Esophagus muscularis mucosa (tissue), 3 donors: ENCODE measurements at regions not wholly inside any gene's neighbourhood (a gene's known extent, or its start where the extent isn't known, plus 50 kb on each side); places are given as distances from the start of the nearest gene placed in this dataset.

ENCODE experiments used
- POLR2A ChIP-seq: fragments of 450-650 bp; IDR thresholded peaks from one replicate; pipeline ENCODE4 v1.6.1; 2017; ENCODE audit warnings: antibody characterized with exemption, moderate library complexity, mild to moderate bottlenecking, low read depth
- TF ChIP-seq, protein P1 (sequence below), 3 experiments: fragments of 200-600 bp in 2 of 3; fragments of 450-650 bp in 1 of 3; sonication (generic) in 2 of 3; IDR thresholded peaks; one replicate each; pipeline ENCODE4 v1.5.1; 2017 to 2019; ENCODE audit warnings: antibody characterized with exemption in 3 of 3, mild to moderate bottlenecking in 2 of 3, moderate library complexity in 1 of 3

DNA sequence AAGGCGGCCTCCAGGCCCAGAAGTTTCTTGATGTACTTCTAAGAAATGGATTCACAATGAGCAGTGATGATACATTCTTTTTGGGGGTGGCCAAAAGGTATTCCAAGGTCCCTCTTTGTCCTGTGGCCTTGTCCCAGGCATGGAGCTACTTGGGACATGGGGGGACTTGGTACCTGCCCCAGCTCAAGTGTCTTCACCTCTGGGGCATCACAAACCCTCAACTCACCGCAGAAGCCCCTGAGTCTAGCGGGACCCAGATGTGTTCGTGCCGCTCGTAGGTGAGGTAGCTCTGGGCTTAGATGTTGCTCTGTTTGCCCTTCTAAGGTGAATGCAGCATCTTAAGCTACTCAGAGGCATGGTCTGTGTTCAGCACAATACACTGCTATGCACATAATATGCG is 338.0 kb upstream of the IRX4 start:
- no peak for TF ChIP-seq POLR2A
- TF ChIP-seq, protein P1, sequence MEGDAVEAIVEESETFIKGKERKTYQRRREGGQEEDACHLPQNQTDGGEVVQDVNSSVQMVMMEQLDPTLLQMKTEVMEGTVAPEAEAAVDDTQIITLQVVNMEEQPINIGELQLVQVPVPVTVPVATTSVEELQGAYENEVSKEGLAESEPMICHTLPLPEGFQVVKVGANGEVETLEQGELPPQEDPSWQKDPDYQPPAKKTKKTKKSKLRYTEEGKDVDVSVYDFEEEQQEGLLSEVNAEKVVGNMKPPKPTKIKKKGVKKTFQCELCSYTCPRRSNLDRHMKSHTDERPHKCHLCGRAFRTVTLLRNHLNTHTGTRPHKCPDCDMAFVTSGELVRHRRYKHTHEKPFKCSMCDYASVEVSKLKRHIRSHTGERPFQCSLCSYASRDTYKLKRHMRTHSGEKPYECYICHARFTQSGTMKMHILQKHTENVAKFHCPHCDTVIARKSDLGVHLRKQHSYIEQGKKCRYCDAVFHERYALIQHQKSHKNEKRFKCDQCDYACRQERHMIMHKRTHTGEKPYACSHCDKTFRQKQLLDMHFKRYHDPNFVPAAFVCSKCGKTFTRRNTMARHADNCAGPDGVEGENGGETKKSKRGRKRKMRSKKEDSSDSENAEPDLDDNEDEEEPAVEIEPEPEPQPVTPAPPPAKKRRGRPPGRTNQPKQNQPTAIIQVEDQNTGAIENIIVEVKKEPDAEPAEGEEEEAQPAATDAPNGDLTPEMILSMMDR (IDR thresholded peaks at IDR 0.05) = no peak
